NT2/D1 (cell line): ENCODE measurements at regions not wholly inside any gene's neighbourhood (a gene's known extent, or its start where the extent isn't known, plus 50 kb on each side); places are given as distances from the start of the nearest gene placed in this dataset.

Source experiments
- DNase-seq: peaks from one replicate; pipeline ENCODE4 v3.0.0-alpha.2; 2011; ENCODE audit warnings: low read depth, low spot score
- H3K27me3 ChIP-seq: 2 replicates; pipeline ENCODE4 v1.6.0; 2011; ENCODE audit warnings: mild to moderate bottlenecking; ENCODE audit not compliant: insufficient read length, insufficient read depth
- H3K36me3 ChIP-seq: 2 replicates; pipeline ENCODE4 v1.6.1; 2011; ENCODE audit warnings: mild to moderate bottlenecking, low read length, mixed read lengths; ENCODE audit not compliant: insufficient read depth, insufficient read length
- H3K4me1 ChIP-seq: 2 replicates; pipeline ENCODE4 v1.5.1; 2011; ENCODE audit not compliant: insufficient read depth, insufficient read length
- H3K4me3 ChIP-seq: 2 replicates; pipeline ENCODE4 v1.5.1; 2011; ENCODE audit warnings: low read depth; ENCODE audit not compliant: insufficient read length
- H3K9ac ChIP-seq: 2 replicates; pipeline ENCODE4 v1.6.0; 2011; ENCODE audit warnings: low read depth; ENCODE audit not compliant: insufficient read length
- H3K9me3 ChIP-seq: 2 replicates; pipeline ENCODE4 v1.5.1; 2011; ENCODE audit warnings: mild to moderate bottlenecking, low read length; ENCODE audit not compliant: insufficient read depth
- SUZ12 ChIP-seq: IDR thresholded peaks from 2 replicates; pipeline ENCODE4 v1.6.1; 2011; ENCODE audit not compliant: insufficient read length, insufficient read depth; ENCODE audit errors: extremely low read depth
- YY1 ChIP-seq: IDR thresholded peaks from 2 replicates; pipeline ENCODE4 v1.6.1; 2011; ENCODE audit not compliant: insufficient read length, insufficient read depth
- ZNF274 ChIP-seq: IDR thresholded peaks from 2 replicates; pipeline ENCODE4 v1.6.1; 2011; ENCODE audit warnings: mild to moderate bottlenecking, low read depth, low read length

- no peak for TF ChIP-seq ZNF274
- TF ChIP-seq YY1: no peak
- no peak for TF ChIP-seq SUZ12
- Histone ChIP-seq H3K4me3 (no peak overlapping the region), H3K4me1 (peaks cover 3% of the 10 kb centered on the region), H3K9ac (no peak overlapping the region), H3K27me3 (no peaks in the 10 kb centered on the region), H3K36me3 (no peaks in the 10 kb centered on the region), H3K9me3 (0 out of 2 replicates have a peak, but pooled peaks cover 6% of the 10 kb centered on the region)
- DNase-seq: no peak
These were observed 63.6 kb upstream of the CARD11 start for GRCh38 chr7:3107228-3107763.

GRCh38 chr7:3107889-3108570 is 64.4 kb upstream of the CARD11 start:
- H3K9ac ChIP-seq: no peak overlapping the region
- TF ChIP-seq SUZ12: no peak
- TF ChIP-seq ZNF274: no peak
- no peak for TF ChIP-seq YY1
- H3K36me3 ChIP-seq: no peaks in the 10 kb centered on the region

DNA sequence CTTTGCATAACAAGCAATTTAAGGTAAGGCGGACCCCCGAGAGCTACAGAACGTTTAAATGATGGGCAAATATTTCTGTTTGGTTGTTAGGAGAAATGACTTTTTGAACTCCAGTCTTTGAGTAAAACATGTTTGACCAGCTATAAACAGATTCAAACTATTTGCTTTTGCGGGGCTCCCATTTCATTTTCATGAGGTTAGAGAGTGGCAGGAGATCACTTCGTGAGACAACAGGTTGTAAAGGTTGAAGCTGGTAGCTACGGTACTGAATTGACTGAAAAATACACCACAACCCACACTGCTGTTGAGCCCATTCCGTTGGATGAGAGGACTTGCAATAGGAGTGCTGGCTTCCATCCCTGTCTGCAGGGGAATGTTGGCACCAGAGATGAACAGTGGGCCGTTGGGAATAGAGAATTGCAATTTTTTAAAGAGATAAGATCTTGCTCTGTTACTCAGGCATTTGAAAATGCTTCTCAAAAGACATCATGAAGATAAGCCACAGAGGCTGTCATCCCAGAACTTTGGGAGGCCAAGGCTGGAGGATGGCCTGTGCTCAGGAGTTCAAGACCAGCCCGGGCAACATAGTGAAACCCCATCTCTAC is 65.7 kb upstream of the CARD11 start:
- peaks cover 8% of the 10 kb centered on the region for H3K4me1 ChIP-seq
- TF ChIP-seq ZNF274: no peak
- no peak for TF ChIP-seq SUZ12
- no peak for TF ChIP-seq YY1
- DNase-seq: no peak

More at GRCh38 chr7:3107889-3108570, 64.4 kb upstream of the CARD11 start:
- Histone ChIP-seq H3K4me1 (peaks cover 8% of the 10 kb centered on the region), H3K4me3 (no peak overlapping the region), H3K27me3 (no peaks in the 10 kb centered on the region), H3K9me3 (0 out of 2 replicates have a peak, but pooled peaks cover 6% of the 10 kb centered on the region)
- DNase-seq: no peak

GRCh38 chr7:3112479-3113134 is 68.9 kb upstream of the CARD11 start:
- peaks cover 15% of the 10 kb centered on the region; the same call in 1 of the 2 replicates for H3K9me3 ChIP-seq
- peak; percentile 44 for DNase-seq
- TF ChIP-seq YY1 (no peak), ZNF274 (no peak), SUZ12 (no peak)

More for the DNA sequence above, 65.7 kb upstream of the CARD11 start:
- Histone ChIP-seq H3K9me3 (peaks cover 13% of the 10 kb centered on the region; the same call in 1 of the 2 replicates), H3K36me3 (no peaks in the 10 kb centered on the region), H3K4me3 (no peak overlapping the region), H3K9ac (no peak overlapping the region), H3K27me3 (no peaks in the 10 kb centered on the region)

DNA sequence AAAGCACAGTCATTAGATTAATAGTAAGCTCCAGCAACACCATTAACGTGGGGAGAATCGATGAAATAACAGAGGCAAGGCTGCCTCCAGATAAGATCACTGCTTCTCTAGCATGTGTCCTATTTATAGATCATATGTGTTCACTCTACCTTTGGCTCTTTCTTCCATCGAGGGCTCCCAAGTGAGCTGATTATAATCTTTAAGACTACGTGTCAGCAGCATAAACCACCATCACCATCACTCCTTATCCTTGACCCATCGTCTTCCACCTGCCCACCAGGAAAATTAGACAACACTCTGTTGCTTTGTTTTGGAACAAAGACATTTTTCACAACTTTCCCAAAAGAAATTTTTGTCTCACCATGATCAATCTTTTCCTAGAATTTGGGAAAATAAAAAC is 71.2 kb upstream of the CARD11 start:
- H3K9me3 ChIP-seq: peaks cover 12% of the 10 kb centered on the region; the same call in 1 of the 2 replicates
- H3K4me3 ChIP-seq: no peak overlapping the region
- TF ChIP-seq SUZ12: no peak
- no peak for TF ChIP-seq ZNF274
- no peak for TF ChIP-seq YY1
- no peak for DNase-seq
- H3K4me1 ChIP-seq: peaks cover 9% of the 10 kb centered on the region
- H3K9ac ChIP-seq: no peak overlapping the region
- peaks cover 3% of the 10 kb centered on the region for H3K27me3 ChIP-seq
- H3K36me3 ChIP-seq: no peaks in the 10 kb centered on the region

More at GRCh38 chr7:3112479-3113134, 68.9 kb upstream of the CARD11 start:
- Histone ChIP-seq H3K4me3 (no peak overlapping the region), H3K9ac (no peak overlapping the region), H3K27me3 (peaks cover 3% of the 10 kb centered on the region), H3K36me3 (no peaks in the 10 kb centered on the region), H3K4me1 (peaks cover 9% of the 10 kb centered on the region)

GRCh38 chr7:3117081-3117480 is 73.4 kb upstream of the CARD11 start:
- DNase-seq: no peak
- H3K9me3 ChIP-seq: peaks cover 30% of the 10 kb centered on the region
- no peak overlapping the region for H3K9ac ChIP-seq
- peaks cover 9% of the 10 kb centered on the region for H3K4me1 ChIP-seq
- H3K27me3 ChIP-seq: peaks cover 3% of the 10 kb centered on the region
- TF ChIP-seq ZNF274 (no peak), SUZ12 (no peak), YY1 (no peak)
- no peak overlapping the region for H3K4me3 ChIP-seq
- no peaks in the 10 kb centered on the region for H3K36me3 ChIP-seq
